Muscle layer of duodenum (tissue), 2 donors: ENCODE measurements at regions not wholly inside any gene's neighbourhood (a gene's known extent, or its start where the extent isn't known, plus 50 kb on each side); places are given as distances from the start of the nearest gene placed in this dataset.

ENCODE experiments used
- H3K27ac ChIP-seq: one replicate; pipeline ENCODE4 v1.7.0; 2013; ENCODE audit warnings: mild to moderate bottlenecking, low read length
- H3K27me3 ChIP-seq: one replicate; pipeline ENCODE4 v1.7.0; 2013; ENCODE audit warnings: low read depth, mild to moderate bottlenecking, control low read depth, low read length
- H3K36me3 ChIP-seq, 2 donors: one replicate each; pipeline ENCODE4 v1.7.0; 2013; ENCODE audit warnings: low read length in 2 of 2, control low read depth in 1 of 2, mild to moderate bottlenecking in 1 of 2; ENCODE audit not compliant: insufficient read depth in 2 of 2, control insufficient read depth in 1 of 2
- H3K4me1 ChIP-seq, 2 donors: one replicate each; pipeline ENCODE4 v1.7.0; 2013; ENCODE audit warnings: low read length in 2 of 2, mild to moderate bottlenecking in 2 of 2, control low read depth in 1 of 2, moderate library complexity in 1 of 2; ENCODE audit not compliant: insufficient read depth in 2 of 2, control insufficient read depth in 1 of 2
- H3K4me3 ChIP-seq, 2 donors: one replicate each; pipeline ENCODE4 v1.7.0; 2013; ENCODE audit warnings: low read length in 2 of 2, low read depth in 1 of 2, mild to moderate bottlenecking in 1 of 2
- H3K9me3 ChIP-seq, 2 donors: one replicate each; pipeline ENCODE4 v1.7.0; 2013; ENCODE audit warnings: low read length in 2 of 2, control low read depth in 1 of 2, mild to moderate bottlenecking in 1 of 2; ENCODE audit not compliant: control insufficient read depth in 1 of 2
- donor health status: healthy.

DNA sequence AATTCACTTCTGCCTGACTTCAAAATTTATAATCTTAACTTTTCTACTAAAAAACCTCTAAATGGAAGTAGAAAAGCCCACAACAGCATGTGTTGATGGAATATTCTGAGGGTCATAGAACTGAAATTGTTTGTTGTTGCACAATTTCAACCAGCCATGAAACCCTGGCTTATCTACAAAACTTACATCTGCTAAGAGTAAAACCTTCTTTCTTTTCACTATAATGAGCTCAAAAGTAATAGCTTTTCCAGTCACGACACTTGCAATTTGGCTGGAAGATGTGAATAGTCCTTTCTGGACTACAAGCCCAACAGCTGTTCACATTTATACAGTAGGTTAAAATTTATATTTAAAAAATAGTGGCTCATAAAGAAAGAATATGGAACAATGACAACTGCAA is 250.0 kb downstream of the GPAT3 start:
- Histone ChIP-seq H3K4me3 (no peak overlapping the region), H3K27ac (no peak overlapping the region), H3K36me3 (no peaks in the 10 kb centered on the region), H3K4me1 (no peaks in the 10 kb centered on the region), H3K9me3 (no peaks in the 10 kb centered on the region), H3K27me3 (no peaks in the 10 kb centered on the region)

GRCh38 chr4:83783215-83783614 is 247.3 kb downstream of the GPAT3 start:
- H3K27ac ChIP-seq = no peak overlapping the region
- no peaks in the 10 kb centered on the region for H3K27me3 ChIP-seq
- no peaks in the 10 kb centered on the region for H3K4me1 ChIP-seq
- H3K9me3 ChIP-seq = no peaks in the 10 kb centered on the region
- H3K4me3 ChIP-seq = no peak overlapping the region
- H3K36me3 ChIP-seq = no peaks in the 10 kb centered on the region

- H3K9me3 ChIP-seq = no peaks in the 10 kb centered on the region
- no peaks in the 10 kb centered on the region for H3K36me3 ChIP-seq
- H3K4me1 ChIP-seq = no peaks in the 10 kb centered on the region
- H3K4me3 ChIP-seq = no peak overlapping the region
- H3K27me3 ChIP-seq = no peaks in the 10 kb centered on the region
- H3K27ac ChIP-seq = no peak overlapping the region
These were observed 246.7 kb downstream of the GPAT3 start for GRCh38 chr4:83782591-83782990.

- no peaks in the 10 kb centered on the region for H3K36me3 ChIP-seq
- no peaks in the 10 kb centered on the region for H3K27me3 ChIP-seq
- H3K4me3 ChIP-seq = no peak overlapping the region
- H3K4me1 ChIP-seq = no peaks in the 10 kb centered on the region
- H3K9me3 ChIP-seq = no peaks in the 10 kb centered on the region
- no peak overlapping the region for H3K27ac ChIP-seq
These were observed 245.5 kb downstream of the GPAT3 start for GRCh38 chr4:83781434-83781833.

DNA sequence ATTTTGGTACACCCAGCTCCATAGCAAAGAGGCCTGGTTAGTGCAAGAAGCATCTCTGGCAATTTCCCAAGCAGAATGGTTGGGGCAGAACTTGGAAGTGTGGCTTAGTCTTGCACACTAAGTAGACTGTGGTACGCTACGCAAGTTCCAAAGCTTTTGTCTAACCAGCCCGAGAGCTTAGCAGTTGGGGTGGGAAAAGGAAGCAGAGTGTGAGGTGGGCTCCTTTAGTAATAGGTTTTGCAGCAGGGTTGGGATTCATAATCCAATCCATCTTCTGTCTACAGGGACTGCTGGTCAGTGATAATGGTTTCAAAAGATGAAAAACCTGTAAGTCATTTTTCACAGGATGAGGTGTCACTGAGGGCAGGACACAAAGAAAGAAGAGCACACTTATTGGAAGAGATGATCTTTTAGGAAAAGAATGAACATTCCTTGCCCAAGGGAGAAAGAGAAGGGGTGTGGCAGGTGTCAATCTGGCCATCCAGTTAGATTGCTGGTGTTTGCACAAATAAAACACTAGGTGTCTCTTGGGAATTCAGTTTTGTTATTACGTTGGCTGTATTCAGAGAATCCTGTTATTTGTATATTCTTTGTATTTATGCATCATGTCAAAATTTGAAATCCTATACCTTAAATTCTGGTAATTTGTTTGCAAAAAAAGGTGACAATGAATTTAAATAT is 244.3 kb downstream of the GPAT3 start:
- no peaks in the 10 kb centered on the region for H3K27me3 ChIP-seq
- no peaks in the 10 kb centered on the region for H3K9me3 ChIP-seq
- H3K36me3 ChIP-seq = no peaks in the 10 kb centered on the region
- no peak overlapping the region for H3K4me3 ChIP-seq
- H3K4me1 ChIP-seq = no peaks in the 10 kb centered on the region
- no peak overlapping the region for H3K27ac ChIP-seq

DNA sequence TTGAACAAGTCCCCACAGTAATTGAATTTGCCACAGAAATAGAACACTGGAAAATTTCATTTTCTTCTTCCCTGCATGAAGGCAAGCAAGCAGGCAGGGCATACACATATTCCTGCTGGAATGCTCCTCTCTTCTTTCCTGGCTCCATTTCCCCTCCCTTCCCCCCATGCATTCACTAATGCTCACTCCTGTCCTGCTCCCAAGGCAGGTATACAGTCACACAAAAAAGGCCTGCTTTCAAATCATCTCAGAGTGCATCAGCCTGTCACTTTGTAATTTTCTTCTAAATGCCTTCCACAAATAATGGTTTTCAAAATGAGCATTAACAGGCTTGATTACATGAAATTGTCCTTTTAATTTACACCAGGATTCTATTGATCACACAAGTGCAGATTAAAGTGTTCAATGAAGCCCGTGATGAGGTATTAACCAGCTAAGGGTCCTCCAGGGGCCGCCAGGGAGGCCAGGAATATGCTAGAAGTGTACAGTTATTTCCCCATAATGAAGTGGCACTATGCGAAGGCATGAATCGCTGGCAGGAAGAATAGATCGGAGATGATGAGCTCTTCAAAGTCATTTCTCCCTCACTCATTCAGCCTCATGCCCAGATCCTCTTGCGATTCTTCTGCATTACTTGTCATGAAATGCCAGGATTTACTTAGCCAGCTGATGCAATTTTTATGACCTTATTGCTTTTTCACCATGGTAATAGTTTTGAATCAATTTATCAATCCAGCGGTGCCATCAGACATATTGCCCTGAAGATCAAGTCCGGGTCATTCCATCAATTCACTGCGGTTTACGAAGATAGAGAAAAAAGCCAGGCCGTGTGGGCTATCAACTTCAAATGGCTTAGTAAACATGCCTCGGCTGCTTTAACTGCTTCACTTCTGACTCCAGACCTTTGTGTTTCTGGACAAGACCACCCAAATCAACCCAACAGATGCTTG is 243.5 kb downstream of the GPAT3 start:
- no peaks in the 10 kb centered on the region for H3K27me3 ChIP-seq
- H3K27ac ChIP-seq = no peak overlapping the region
- no peak overlapping the region for H3K4me3 ChIP-seq
- no peaks in the 10 kb centered on the region for H3K4me1 ChIP-seq
- H3K36me3 ChIP-seq = no peaks in the 10 kb centered on the region
- no peaks in the 10 kb centered on the region for H3K9me3 ChIP-seq

DNA sequence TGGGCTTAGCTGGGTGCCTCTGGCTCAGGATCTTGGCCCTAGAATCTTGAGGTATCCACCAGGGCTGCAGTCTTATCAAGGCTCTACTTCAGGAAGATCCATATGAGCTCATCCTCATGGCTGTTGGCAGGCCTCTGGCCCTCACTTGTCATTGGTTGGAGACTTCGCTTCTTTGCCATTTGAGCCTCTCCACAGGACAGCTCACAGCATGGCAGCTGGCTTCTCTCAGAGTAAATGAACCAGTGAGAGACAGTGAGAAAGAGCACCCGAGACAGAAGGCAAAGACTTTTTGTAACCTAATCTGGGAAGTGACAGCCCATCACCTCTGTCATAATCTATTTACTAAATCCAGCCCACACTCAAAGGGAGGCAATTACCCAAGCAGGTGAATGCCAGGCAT is 236.8 kb downstream of the GPAT3 start:
- H3K36me3 ChIP-seq = no peaks in the 10 kb centered on the region
- no peaks in the 10 kb centered on the region for H3K4me1 ChIP-seq
- no peaks in the 10 kb centered on the region for H3K9me3 ChIP-seq
- H3K27ac ChIP-seq = no peak overlapping the region
- H3K27me3 ChIP-seq = no peaks in the 10 kb centered on the region
- no peak overlapping the region for H3K4me3 ChIP-seq

DNA sequence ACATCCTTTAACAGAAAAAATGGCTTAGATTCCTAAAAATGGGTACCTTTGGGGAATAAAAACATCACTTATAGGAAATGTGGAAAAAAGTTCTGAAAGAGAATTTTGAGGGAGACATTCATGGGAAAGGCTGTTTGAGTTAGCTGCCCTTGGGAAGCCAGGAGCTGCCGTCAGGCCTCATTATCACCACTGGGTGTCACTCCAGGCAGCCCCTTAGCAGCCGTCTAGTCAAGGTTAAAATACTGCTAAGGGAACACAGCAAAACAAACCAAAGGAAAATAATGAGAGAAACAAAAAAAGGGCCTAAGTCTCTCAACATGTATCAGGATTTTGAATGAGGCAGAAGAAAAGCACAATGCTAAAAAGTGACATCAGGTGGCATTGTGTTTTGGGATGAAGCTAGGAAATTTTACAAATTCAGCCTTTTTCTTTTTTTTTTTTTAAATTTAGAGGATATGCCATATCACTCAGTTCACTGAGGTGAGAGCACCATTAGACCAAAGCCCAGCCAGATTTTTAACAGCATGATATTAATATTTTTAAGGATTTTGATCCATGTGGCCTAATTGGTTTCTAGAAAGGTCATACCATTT is 235.3 kb downstream of the GPAT3 start:
- Histone ChIP-seq H3K27ac (no peak overlapping the region), H3K4me1 (no peaks in the 10 kb centered on the region), H3K36me3 (no peaks in the 10 kb centered on the region), H3K27me3 (no peaks in the 10 kb centered on the region), H3K4me3 (no peak overlapping the region), H3K9me3 (no peaks in the 10 kb centered on the region)

DNA sequence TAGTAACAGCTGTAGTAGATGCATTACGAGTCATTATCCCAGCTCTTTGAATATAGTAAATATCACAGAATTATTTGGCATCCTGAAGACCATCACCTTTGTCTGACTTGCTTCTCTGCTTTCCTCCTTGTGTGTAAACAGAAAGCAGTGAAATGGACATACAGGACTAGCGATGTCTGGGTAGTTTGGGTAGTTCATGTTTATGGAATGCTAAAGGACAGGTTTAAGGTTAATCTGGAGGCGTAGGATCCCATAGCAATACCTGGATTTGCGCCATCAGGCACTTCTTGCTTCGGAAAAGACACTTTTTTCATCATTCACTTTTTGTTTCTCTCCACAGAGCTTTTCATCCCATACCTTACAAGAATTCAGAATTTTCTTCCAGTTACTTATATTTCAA is 232.2 kb downstream of the GPAT3 start:
- H3K36me3 ChIP-seq = no peaks in the 10 kb centered on the region
- no peak overlapping the region for H3K4me3 ChIP-seq

GRCh38 chr4:83767067-83767466 is 231.2 kb downstream of the GPAT3 start:
- no peak overlapping the region for H3K27ac ChIP-seq
- H3K9me3 ChIP-seq = no peaks in the 10 kb centered on the region
- H3K36me3 ChIP-seq = no peaks in the 10 kb centered on the region
- H3K4me3 ChIP-seq = no peak overlapping the region
- H3K4me1 ChIP-seq = no peaks in the 10 kb centered on the region
- H3K27me3 ChIP-seq = no peaks in the 10 kb centered on the region

More for the DNA sequence above, 232.2 kb downstream of the GPAT3 start:
- Histone ChIP-seq H3K27me3 (no peaks in the 10 kb centered on the region), H3K27ac (no peak overlapping the region), H3K4me1 (no peaks in the 10 kb centered on the region), H3K9me3 (no peaks in the 10 kb centered on the region)

DNA sequence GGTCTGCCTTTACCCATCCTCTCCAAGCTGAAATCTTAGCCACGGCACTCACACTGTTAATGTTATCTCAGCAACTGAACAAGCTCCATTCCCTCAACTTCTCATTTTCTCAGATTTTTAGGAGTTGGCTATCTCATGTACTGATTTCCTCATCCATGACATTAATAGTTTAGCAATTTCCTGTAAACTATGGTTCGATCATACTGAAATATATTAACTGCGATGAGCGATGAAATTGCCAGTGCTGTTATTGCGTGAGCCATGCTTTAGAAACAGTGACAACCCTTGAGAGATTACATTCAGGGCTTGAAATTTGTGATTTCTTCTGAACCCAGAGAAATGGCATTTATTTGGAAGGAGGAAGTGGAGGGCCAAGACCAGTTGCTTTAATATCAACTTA is 223.7 kb downstream of the GPAT3 start:
- Histone ChIP-seq H3K36me3 (no peaks in the 10 kb centered on the region), H3K4me3 (no peak overlapping the region), H3K4me1 (no peaks in the 10 kb centered on the region), H3K27ac (no peak overlapping the region), H3K9me3 (no peaks in the 10 kb centered on the region), H3K27me3 (no peaks in the 10 kb centered on the region)
